Neutrophil (primary cell): ENCODE measurements at regions not wholly inside any gene's neighbourhood (a gene's known extent, or its start where the extent isn't known, plus 50 kb on each side); places are given as distances from the start of the nearest gene placed in this dataset.

Source experiments
- H3K27ac ChIP-seq: fragments of 200-600 bp; sonication (generic); 2 replicates; pipeline ENCODE4 v1.5.1; 2016; ENCODE audit warnings: mild to moderate bottlenecking, moderate library complexity
- H3K27me3 ChIP-seq: fragments of 200-600 bp; sonication (generic); 2 replicates; pipeline ENCODE4 v1.6.0; 2016; ENCODE audit warnings: mild to moderate bottlenecking
- H3K36me3 ChIP-seq: fragments of 200-600 bp; sonication (generic); 2 replicates; pipeline ENCODE4 v1.5.1; 2017
- H3K4me1 ChIP-seq, 2 experiments: fragments of 200-600 bp in 1 of 2; sonication (generic) in 1 of 2; 1 replicate in 1 of 2; 2 replicates in 1 of 2; pipeline versions ENCODE4 v1.5.1 to v1.6.1; 2013 to 2016; ENCODE audit warnings: low read depth in 1 of 2, low read length in 1 of 2, mild to moderate bottlenecking in 1 of 2, moderate library complexity in 1 of 2; ENCODE audit not compliant: control insufficient read depth in 1 of 2, insufficient read depth in 1 of 2
- H3K4me3 ChIP-seq, 2 experiments: fragments of 200-600 bp in 1 of 2; sonication (generic) in 1 of 2; 1 replicate in 1 of 2; 2 replicates in 1 of 2; pipeline ENCODE4 v1.5.1; 2013 to 2016; ENCODE audit warnings: low read depth in 1 of 2, low read length in 1 of 2, mild to moderate bottlenecking in 1 of 2, moderate library complexity in 1 of 2
- H3K9me3 ChIP-seq: fragments of 200-600 bp; sonication (generic); 2 replicates; pipeline ENCODE4 v1.5.1; 2016
- CTCF ChIP-seq: fragments of 200-600 bp; sonication (generic); IDR thresholded peaks from 2 replicates; pipeline ENCODE4 v1.5.1; 2016; ENCODE audit warnings: antibody characterized with exemption

- H3K9me3 ChIP-seq: no peaks in the 10 kb centered on the region
Measured at GRCh38 chr13:59360108-59360507, 803.6 kb downstream of the DIAPH3 start.

GRCh38 chr13:59360916-59361315, 802.8 kb downstream of the DIAPH3 start:
- Histone ChIP-seq H3K27me3 (no peaks in the 10 kb centered on the region), H3K36me3 (no peaks in the 10 kb centered on the region), H3K4me1 (peaks cover 31 to 45% of the 10 kb centered on the region in 2 experiments), H3K9me3 (no peaks in the 10 kb centered on the region), H3K27ac (no peak overlapping the region), H3K4me3 (no peak overlapping the region)
- TF ChIP-seq CTCF: no peak

More at GRCh38 chr13:59360108-59360507, 803.6 kb downstream of the DIAPH3 start:
- Histone ChIP-seq H3K4me3 (no peak overlapping the region), H3K27ac (peak overlapping the region; percentile 17), H3K4me1 (peaks cover 31 to 49% of the 10 kb centered on the region in 2 experiments), H3K36me3 (no peaks in the 10 kb centered on the region), H3K27me3 (no peaks in the 10 kb centered on the region)
- TF ChIP-seq CTCF: no peak

GRCh38 chr13:59363313-59363712, 800.4 kb downstream of the DIAPH3 start:
- Histone ChIP-seq H3K27me3 (no peaks in the 10 kb centered on the region), H3K9me3 (no peaks in the 10 kb centered on the region), H3K27ac (no peak overlapping the region), H3K36me3 (no peaks in the 10 kb centered on the region), H3K4me1 (peaks cover 15 to 25% of the 10 kb centered on the region in 2 experiments), H3K4me3 (no peak overlapping the region)
- no peak for TF ChIP-seq CTCF

GRCh38 chr13:59363947-59364346, 799.8 kb downstream of the DIAPH3 start:
- H3K4me1 ChIP-seq: peaks cover 9 to 19% of the 10 kb centered on the region in 2 experiments
- TF ChIP-seq CTCF: no peak
- no peaks in the 10 kb centered on the region for H3K27me3 ChIP-seq
- no peaks in the 10 kb centered on the region for H3K36me3 ChIP-seq
- H3K27ac ChIP-seq: no peak overlapping the region
- H3K4me3 ChIP-seq: no peak overlapping the region
- H3K9me3 ChIP-seq: no peaks in the 10 kb centered on the region

- H3K9me3 ChIP-seq: no peaks in the 10 kb centered on the region
- H3K27ac ChIP-seq: no peak overlapping the region
- TF ChIP-seq CTCF: no peak
- H3K36me3 ChIP-seq: no peaks in the 10 kb centered on the region
- H3K4me3 ChIP-seq: no peak overlapping the region
- no peaks in the 10 kb centered on the region for H3K27me3 ChIP-seq
- peaks cover 7 to 13% of the 10 kb centered on the region in 2 experiments for H3K4me1 ChIP-seq
Measured at GRCh38 chr13:59364641-59365085, 799.1 kb downstream of the DIAPH3 start.

GRCh38 chr13:59367467-59367866, 796.3 kb downstream of the DIAPH3 start:
- no peak overlapping the region for H3K4me3 ChIP-seq
- no peaks in the 10 kb centered on the region for H3K36me3 ChIP-seq
- no peaks in the 10 kb centered on the region for H3K27me3 ChIP-seq
- H3K4me1 ChIP-seq: no peaks in the 10 kb centered on the region
- TF ChIP-seq CTCF: no peak
- H3K27ac ChIP-seq: no peak overlapping the region
- no peaks in the 10 kb centered on the region for H3K9me3 ChIP-seq
